ENCODE measurements at regions not wholly inside any gene's neighbourhood (a gene's known extent, or its start where the extent isn't known, plus 50 kb on each side); places are given as distances from the start of the nearest gene placed in this dataset.

DNA sequence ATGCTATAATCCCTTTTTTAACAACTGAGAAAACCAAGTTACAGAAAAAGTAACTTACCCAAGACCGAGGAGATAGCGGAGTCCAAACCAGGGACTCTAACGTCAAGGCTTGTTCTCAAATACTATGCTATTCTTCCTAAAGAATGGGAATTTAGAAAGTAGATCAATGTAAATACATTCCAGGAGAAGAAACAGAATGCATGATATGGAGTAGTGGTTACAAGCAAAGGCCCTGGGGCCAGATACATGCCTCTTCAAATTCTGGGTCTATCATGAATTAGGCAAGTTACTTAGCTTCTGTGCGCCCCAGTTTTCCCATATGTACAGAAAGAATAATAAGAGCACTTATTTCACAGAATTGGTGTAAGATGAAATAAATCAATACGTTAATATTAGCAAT lies 102.0 kb upstream of the CHMP2B start:
- peaks cover 0 to 3% (median 2%) of the 10 kb centered on the region in 7 donors for H3K9me3 Mint-ChIP-seq
- Histone ChIP-seq H3K9me3 (replicated peaks in 1 of 2; ENCODE audit: control insufficient read depth in 1 of 2, insufficient read depth in 1 of 2, low read length in 2 of 2) (peaks cover 0 to 3% of the 10 kb centered on the region in 2 donors), H3K9ac (ENCODE audit: insufficient read depth, low read length, poor library complexity, severe bottlenecking) (no peak overlapping the region), H2AFZ (ENCODE audit: insufficient read depth, low read depth, low read length, poor library complexity, severe bottlenecking) (no peak overlapping the region), H4K20me1 (ENCODE audit: insufficient read depth, low read length) (no peaks in the 10 kb centered on the region), H3K4me1 (ENCODE audit: control insufficient read depth in 1 of 2, insufficient read depth in 2 of 2, low read length in 2 of 2) (no peaks in the 10 kb centered on the region), H3K27ac (ENCODE audit: low read depth in 1 of 2, low read length in 2 of 2) (no peak overlapping the region), H3K79me2 (ENCODE audit: insufficient read depth, low read length) (no peaks in the 10 kb centered on the region), H3K4me3 (replicated peaks in 1 of 3; ENCODE audit: low read depth in 2 of 3, low read length in 3 of 3) (no peak overlapping the region), H3K27me3 (ENCODE audit: control insufficient read depth in 2 of 2, insufficient read depth in 2 of 2, low read length in 2 of 2) (no peaks in the 10 kb centered on the region), H3K4me2 (replicated peaks; ENCODE audit: extremely low read depth, low read length, poor library complexity, severe bottlenecking) (no peak overlapping the region), H3K36me3 (replicated peaks in 1 of 2; ENCODE audit: control insufficient read depth in 1 of 2, insufficient read depth in 2 of 2, low read length in 2 of 2) (no peaks in the 10 kb centered on the region)
- no peak for DNase-seq
- H3K27ac Mint-ChIP-seq, result no peak overlapping the region
- H3K4me1 Mint-ChIP-seq, result no peaks in the 10 kb centered on the region
- intact Hi-C loops (cut with micrococcal nuclease), result no loop called here
- H3K36me3 Mint-ChIP-seq, result no peaks in the 10 kb centered on the region
- H3K4me3 Mint-ChIP-seq, result no peak overlapping the region
- WGBS (ENCODE audit: insufficient coverage), result no CpG with 5 or more reads among the region's 5 CpGs
- TF ChIP-seq, protein P1, sequence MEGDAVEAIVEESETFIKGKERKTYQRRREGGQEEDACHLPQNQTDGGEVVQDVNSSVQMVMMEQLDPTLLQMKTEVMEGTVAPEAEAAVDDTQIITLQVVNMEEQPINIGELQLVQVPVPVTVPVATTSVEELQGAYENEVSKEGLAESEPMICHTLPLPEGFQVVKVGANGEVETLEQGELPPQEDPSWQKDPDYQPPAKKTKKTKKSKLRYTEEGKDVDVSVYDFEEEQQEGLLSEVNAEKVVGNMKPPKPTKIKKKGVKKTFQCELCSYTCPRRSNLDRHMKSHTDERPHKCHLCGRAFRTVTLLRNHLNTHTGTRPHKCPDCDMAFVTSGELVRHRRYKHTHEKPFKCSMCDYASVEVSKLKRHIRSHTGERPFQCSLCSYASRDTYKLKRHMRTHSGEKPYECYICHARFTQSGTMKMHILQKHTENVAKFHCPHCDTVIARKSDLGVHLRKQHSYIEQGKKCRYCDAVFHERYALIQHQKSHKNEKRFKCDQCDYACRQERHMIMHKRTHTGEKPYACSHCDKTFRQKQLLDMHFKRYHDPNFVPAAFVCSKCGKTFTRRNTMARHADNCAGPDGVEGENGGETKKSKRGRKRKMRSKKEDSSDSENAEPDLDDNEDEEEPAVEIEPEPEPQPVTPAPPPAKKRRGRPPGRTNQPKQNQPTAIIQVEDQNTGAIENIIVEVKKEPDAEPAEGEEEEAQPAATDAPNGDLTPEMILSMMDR (IDR thresholded peaks at IDR 0.05), result no peak
- H3K27me3 Mint-ChIP-seq (ENCODE audit: low read depth in 3 of 3), result peaks cover 0 to 2% (median 2%) of the 10 kb centered on the region in 3 donors

DNA sequence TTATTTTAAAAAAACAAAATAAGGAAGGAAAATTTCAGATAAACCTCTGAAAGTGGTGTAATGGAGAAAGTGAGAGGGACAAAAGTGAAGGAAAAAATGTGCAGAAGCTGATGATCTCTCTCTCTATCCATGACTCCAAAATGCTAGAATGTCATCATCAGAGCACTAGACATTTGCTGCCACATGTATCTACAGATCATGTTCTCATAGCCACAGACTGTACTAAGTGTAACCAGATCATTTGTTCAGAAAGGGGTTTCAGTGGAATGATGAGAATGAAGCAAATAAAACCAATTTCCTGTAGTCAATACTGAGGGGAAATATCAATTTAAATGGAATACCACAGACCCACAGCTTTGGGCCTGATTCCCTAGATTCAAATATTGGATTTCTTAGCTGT lies 104.3 kb upstream of the CHMP2B start:
- H3K9me3 ChIP-seq (replicated peaks in 1 of 2; ENCODE audit: control insufficient read depth in 1 of 2, insufficient read depth in 1 of 2, low read length in 2 of 2), result peaks cover 0 to under 1% of the 10 kb centered on the region in 2 donors
- H3K27ac ChIP-seq (ENCODE audit: low read depth in 1 of 2, low read length in 2 of 2), result no peak overlapping the region
- peaks cover 0 to 2% (median 2%) of the 10 kb centered on the region in 3 donors for H3K27me3 Mint-ChIP-seq (ENCODE audit: low read depth in 3 of 3)
- H2AFZ ChIP-seq (ENCODE audit: insufficient read depth, low read depth, low read length, poor library complexity, severe bottlenecking), result no peak overlapping the region
- peaks cover 0 to 3% (median 0%) of the 10 kb centered on the region in 7 donors for H3K9me3 Mint-ChIP-seq
- TF ChIP-seq, protein P1 (IDR thresholded peaks at IDR 0.05), result no peak
- H3K36me3 ChIP-seq (replicated peaks in 1 of 2; ENCODE audit: control insufficient read depth in 1 of 2, insufficient read depth in 2 of 2, low read length in 2 of 2), result no peaks in the 10 kb centered on the region
- no peaks in the 10 kb centered on the region for H4K20me1 ChIP-seq (ENCODE audit: insufficient read depth, low read length)
- H3K4me1 ChIP-seq (ENCODE audit: control insufficient read depth in 1 of 2, insufficient read depth in 2 of 2, low read length in 2 of 2), result no peaks in the 10 kb centered on the region
- H3K36me3 Mint-ChIP-seq, result no peaks in the 10 kb centered on the region
- H3K4me3 Mint-ChIP-seq, result no peak overlapping the region
- H3K27me3 ChIP-seq (ENCODE audit: control insufficient read depth in 2 of 2, insufficient read depth in 2 of 2, low read length in 2 of 2), result no peaks in the 10 kb centered on the region
- H3K79me2 ChIP-seq (ENCODE audit: insufficient read depth, low read length), result no peaks in the 10 kb centered on the region
- H3K4me2 ChIP-seq (replicated peaks; ENCODE audit: extremely low read depth, low read length, poor library complexity, severe bottlenecking), result no peak overlapping the region
- no peak overlapping the region for H3K4me3 ChIP-seq (replicated peaks in 1 of 3; ENCODE audit: low read depth in 2 of 3, low read length in 3 of 3)
- intact Hi-C loops (cut with micrococcal nuclease), result no loop called here
- no peak for DNase-seq
- no peak overlapping the region for H3K27ac Mint-ChIP-seq
- no peaks in the 10 kb centered on the region for H3K4me1 Mint-ChIP-seq
- no peak overlapping the region for H3K9ac ChIP-seq (ENCODE audit: insufficient read depth, low read length, poor library complexity, severe bottlenecking)

Data from CD14-positive monocyte (primary cell).